Prostate gland (tissue), 2 donors: ENCODE measurements at regions not wholly inside any gene's neighbourhood (a gene's known extent, or its start where the extent isn't known, plus 50 kb on each side); places are given as distances from the start of the nearest gene placed in this dataset.

Experiments used
- POLR2A ChIP-seq: fragments of 450-650 bp; IDR thresholded peaks from one replicate; pipeline ENCODE4 v1.6.1; 2016; ENCODE audit warnings: antibody characterized with exemption, mild to moderate bottlenecking
- TF ChIP-seq, protein P1 (sequence below), 4 experiments: fragments of 200-600 bp in 2 of 4; fragments of 450-650 bp in 2 of 4; sonication (generic) in 2 of 4; IDR thresholded peaks; 1 replicate in 3 of 4; 2 replicates in 1 of 4; pipeline ENCODE4 v1.5.1; 2016 to 2019; ENCODE audit warnings: antibody characterized with exemption in 4 of 4, mild to moderate bottlenecking in 2 of 4, moderate library complexity in 2 of 4

DNA sequence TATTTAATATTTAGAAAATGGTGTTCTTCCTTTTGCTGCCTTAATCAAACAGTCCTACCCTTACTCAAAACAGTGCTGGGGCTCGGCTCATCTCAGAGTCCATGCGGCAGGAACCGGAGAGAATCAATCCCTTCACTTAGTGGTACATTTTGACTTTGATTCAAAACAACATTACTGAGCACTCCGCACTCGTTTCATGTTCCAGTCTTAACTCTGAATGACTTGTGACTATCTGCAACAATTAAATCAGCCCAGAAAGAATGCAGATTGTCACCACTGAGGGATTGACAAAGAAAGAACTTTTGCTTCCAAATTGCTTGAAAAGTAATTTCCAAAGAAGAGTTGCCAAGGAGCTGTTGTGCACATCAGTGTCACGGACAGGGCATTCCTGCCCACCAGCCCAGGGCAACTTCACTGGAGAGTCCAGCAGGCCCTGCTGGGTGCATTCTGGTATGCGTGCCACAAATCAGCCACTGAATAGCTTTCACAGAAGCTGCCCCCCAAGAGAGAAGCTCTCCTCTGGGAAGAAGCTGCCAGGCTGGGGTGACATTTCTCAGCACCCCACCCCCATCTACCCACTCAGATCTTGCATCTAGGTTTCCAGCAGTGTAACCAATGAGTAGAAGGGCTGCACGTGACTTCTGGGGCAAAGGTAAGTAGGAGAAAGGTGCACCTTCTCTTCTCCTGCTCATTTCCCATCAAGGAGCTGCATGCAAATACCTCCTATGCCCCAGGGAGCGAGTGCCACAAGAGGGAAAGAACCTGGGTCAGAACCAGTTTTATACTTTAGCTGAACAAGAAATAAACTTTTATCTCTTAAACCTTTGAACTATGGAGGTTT, 84.6 kb upstream of the ATP8B1 start:
- TF ChIP-seq, protein P1, sequence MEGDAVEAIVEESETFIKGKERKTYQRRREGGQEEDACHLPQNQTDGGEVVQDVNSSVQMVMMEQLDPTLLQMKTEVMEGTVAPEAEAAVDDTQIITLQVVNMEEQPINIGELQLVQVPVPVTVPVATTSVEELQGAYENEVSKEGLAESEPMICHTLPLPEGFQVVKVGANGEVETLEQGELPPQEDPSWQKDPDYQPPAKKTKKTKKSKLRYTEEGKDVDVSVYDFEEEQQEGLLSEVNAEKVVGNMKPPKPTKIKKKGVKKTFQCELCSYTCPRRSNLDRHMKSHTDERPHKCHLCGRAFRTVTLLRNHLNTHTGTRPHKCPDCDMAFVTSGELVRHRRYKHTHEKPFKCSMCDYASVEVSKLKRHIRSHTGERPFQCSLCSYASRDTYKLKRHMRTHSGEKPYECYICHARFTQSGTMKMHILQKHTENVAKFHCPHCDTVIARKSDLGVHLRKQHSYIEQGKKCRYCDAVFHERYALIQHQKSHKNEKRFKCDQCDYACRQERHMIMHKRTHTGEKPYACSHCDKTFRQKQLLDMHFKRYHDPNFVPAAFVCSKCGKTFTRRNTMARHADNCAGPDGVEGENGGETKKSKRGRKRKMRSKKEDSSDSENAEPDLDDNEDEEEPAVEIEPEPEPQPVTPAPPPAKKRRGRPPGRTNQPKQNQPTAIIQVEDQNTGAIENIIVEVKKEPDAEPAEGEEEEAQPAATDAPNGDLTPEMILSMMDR (IDR thresholded peaks at IDR 0.05) = no peak
- TF ChIP-seq POLR2A = no peak
